ENCODE measurements at regions not wholly inside any gene's neighbourhood (a gene's known extent, or its start where the extent isn't known, plus 50 kb on each side); places are given as distances from the start of the nearest gene placed in this dataset.

GRCh38 chr15:98272625-98273024, 312.1 kb downstream of the ARRDC4 start:
- DNase-seq (no peak), ATAC-seq (ENCODE audit: low FRiP score) (no peak)
- intact Hi-C loops (cut with DNase I) = no loop called here
- Histone ChIP-seq H3K27ac (ENCODE audit: low read depth in 1 of 2, low read length in 2 of 2) (no peak overlapping the region), H3K27me3 (ENCODE audit: control insufficient read depth in 1 of 2, insufficient read depth in 2 of 2, low read length in 1 of 2) (no peaks in the 10 kb centered on the region), H3K36me3 (ENCODE audit: control insufficient read depth in 1 of 2, insufficient read depth in 2 of 2, low read length in 1 of 2) (no peaks in the 10 kb centered on the region), H3K4me3 (ENCODE audit: low read length in 2 of 2) (no peak overlapping the region), H3K9me3 (ENCODE audit: control insufficient read depth, low read length) (peaks cover 3% of the 10 kb centered on the region), H3K4me1 (ENCODE audit: control insufficient read depth in 1 of 2, insufficient read depth in 2 of 2, low read length in 2 of 2) (no peaks in the 10 kb centered on the region)
- 70 to 71% methylated on average over 4 of the region's 4 CpGs for WGBS, 2 donors

GRCh38 chr15:98276018-98276417, 315.5 kb downstream of the ARRDC4 start:
- no peak for DNase-seq
- WGBS, 2 donors = 62 to 64% methylated on average over 3 of the region's 3 CpGs

GRCh38 chr15:98277602-98278001, 317.1 kb downstream of the ARRDC4 start:
- no peak for ATAC-seq (ENCODE audit: low FRiP score)
- no peaks in the 10 kb centered on the region for H3K9me3 ChIP-seq (ENCODE audit: control insufficient read depth, low read length)
- no peaks in the 10 kb centered on the region for H3K36me3 ChIP-seq (ENCODE audit: control insufficient read depth in 1 of 2, insufficient read depth in 2 of 2, low read length in 1 of 2)
- WGBS, 2 donors = 62 to 71% methylated on average over 6 of the region's 6 CpGs
- H3K4me1 ChIP-seq (ENCODE audit: control insufficient read depth in 1 of 2, insufficient read depth in 2 of 2, low read length in 2 of 2) = no peaks in the 10 kb centered on the region
- no peaks in the 10 kb centered on the region for H3K27me3 ChIP-seq (ENCODE audit: control insufficient read depth in 1 of 2, insufficient read depth in 2 of 2, low read length in 1 of 2)
- no peak overlapping the region for H3K4me3 ChIP-seq (ENCODE audit: low read length in 2 of 2)
- no peak overlapping the region for H3K27ac ChIP-seq (ENCODE audit: low read depth in 1 of 2, low read length in 2 of 2)
- intact Hi-C loops (cut with DNase I) = no loop called here
- no peak for DNase-seq

More at GRCh38 chr15:98276018-98276417, 315.5 kb downstream of the ARRDC4 start:
- H3K4me1 ChIP-seq (ENCODE audit: control insufficient read depth in 1 of 2, insufficient read depth in 2 of 2, low read length in 2 of 2) = no peaks in the 10 kb centered on the region
- intact Hi-C loops (cut with DNase I) = no loop called here
- no peaks in the 10 kb centered on the region for H3K9me3 ChIP-seq (ENCODE audit: control insufficient read depth, low read length)
- no peaks in the 10 kb centered on the region for H3K27me3 ChIP-seq (ENCODE audit: control insufficient read depth in 1 of 2, insufficient read depth in 2 of 2, low read length in 1 of 2)
- H3K36me3 ChIP-seq (ENCODE audit: control insufficient read depth in 1 of 2, insufficient read depth in 2 of 2, low read length in 1 of 2) = no peaks in the 10 kb centered on the region
- no peak for ATAC-seq (ENCODE audit: low FRiP score)
- no peak overlapping the region for H3K27ac ChIP-seq (ENCODE audit: low read depth in 1 of 2, low read length in 2 of 2)
- H3K4me3 ChIP-seq (ENCODE audit: low read length in 2 of 2) = no peak overlapping the region

- no peaks in the 10 kb centered on the region for H3K36me3 ChIP-seq (ENCODE audit: control insufficient read depth in 1 of 2, insufficient read depth in 2 of 2, low read length in 1 of 2)
- WGBS, 2 donors = 62 to 70% methylated on average over 15 of the region's 15 CpGs
- no peak for ATAC-seq (ENCODE audit: low FRiP score)
- no peaks in the 10 kb centered on the region for H3K4me1 ChIP-seq (ENCODE audit: control insufficient read depth in 1 of 2, insufficient read depth in 2 of 2, low read length in 2 of 2)
- intact Hi-C loops (cut with DNase I) = no loop called here
- H3K27ac ChIP-seq (ENCODE audit: low read depth in 1 of 2, low read length in 2 of 2) = no peak overlapping the region
- no peaks in the 10 kb centered on the region for H3K27me3 ChIP-seq (ENCODE audit: control insufficient read depth in 1 of 2, insufficient read depth in 2 of 2, low read length in 1 of 2)
- DNase-seq = no peak
- H3K4me3 ChIP-seq (ENCODE audit: low read length in 2 of 2) = no peak overlapping the region
- no peaks in the 10 kb centered on the region for H3K9me3 ChIP-seq (ENCODE audit: control insufficient read depth, low read length)
Measured at GRCh38 chr15:98280284-98280975, 319.9 kb downstream of the ARRDC4 start.

- no peaks in the 10 kb centered on the region for H3K36me3 ChIP-seq (ENCODE audit: control insufficient read depth in 1 of 2, insufficient read depth in 2 of 2, low read length in 1 of 2)
- H3K27ac ChIP-seq (ENCODE audit: low read depth in 1 of 2, low read length in 2 of 2) = no peak overlapping the region
- H3K4me1 ChIP-seq (ENCODE audit: control insufficient read depth in 1 of 2, insufficient read depth in 2 of 2, low read length in 2 of 2) = no peaks in the 10 kb centered on the region
- H3K27me3 ChIP-seq (ENCODE audit: control insufficient read depth in 1 of 2, insufficient read depth in 2 of 2, low read length in 1 of 2) = no peaks in the 10 kb centered on the region
- H3K4me3 ChIP-seq (ENCODE audit: low read length in 2 of 2) = no peak overlapping the region
- ATAC-seq (ENCODE audit: low FRiP score) (no peak), DNase-seq (no peak)
- intact Hi-C loops (cut with DNase I) = no loop called here
- 29 to 34% methylated on average over 3 of the region's 3 CpGs for WGBS, 2 donors
- H3K9me3 ChIP-seq (ENCODE audit: control insufficient read depth, low read length) = no peaks in the 10 kb centered on the region
Measured at GRCh38 chr15:98281130-98281529, 320.6 kb downstream of the ARRDC4 start.

- no peaks in the 10 kb centered on the region for H3K36me3 ChIP-seq (ENCODE audit: control insufficient read depth in 1 of 2, insufficient read depth in 2 of 2, low read length in 1 of 2)
- H3K9me3 ChIP-seq (ENCODE audit: control insufficient read depth, low read length) = no peaks in the 10 kb centered on the region
- DNase-seq (no peak), ATAC-seq (ENCODE audit: low FRiP score) (no peak)
- intact Hi-C loops (cut with DNase I) = no loop called here
- 17 to 21% methylated on average over 5 of the region's 5 CpGs for WGBS, 2 donors
- H3K27ac ChIP-seq (ENCODE audit: low read depth in 1 of 2, low read length in 2 of 2) = no peak overlapping the region
- no peaks in the 10 kb centered on the region for H3K4me1 ChIP-seq (ENCODE audit: control insufficient read depth in 1 of 2, insufficient read depth in 2 of 2, low read length in 2 of 2)
- no peaks in the 10 kb centered on the region for H3K27me3 ChIP-seq (ENCODE audit: control insufficient read depth in 1 of 2, insufficient read depth in 2 of 2, low read length in 1 of 2)
- H3K4me3 ChIP-seq (ENCODE audit: low read length in 2 of 2) = no peak overlapping the region
Measured at GRCh38 chr15:98282656-98283332, 322.3 kb downstream of the ARRDC4 start.

- H3K36me3 ChIP-seq (ENCODE audit: control insufficient read depth in 1 of 2, insufficient read depth in 2 of 2, low read length in 1 of 2) = no peaks in the 10 kb centered on the region
- DNase-seq = no peak
Measured at GRCh38 chr15:98286200-98286599, 325.7 kb downstream of the ARRDC4 start.

GRCh38 chr15:98286831-98287230, 326.3 kb downstream of the ARRDC4 start:
- Histone ChIP-seq H3K4me3 (ENCODE audit: low read length in 2 of 2) (no peak overlapping the region), H3K4me1 (ENCODE audit: control insufficient read depth in 1 of 2, insufficient read depth in 2 of 2, low read length in 2 of 2) (no peaks in the 10 kb centered on the region), H3K27me3 (ENCODE audit: control insufficient read depth in 1 of 2, insufficient read depth in 2 of 2, low read length in 1 of 2) (no peaks in the 10 kb centered on the region), H3K9me3 (ENCODE audit: control insufficient read depth, low read length) (no peaks in the 10 kb centered on the region), H3K27ac (ENCODE audit: low read depth in 1 of 2, low read length in 2 of 2) (no peak overlapping the region), H3K36me3 (ENCODE audit: control insufficient read depth in 1 of 2, insufficient read depth in 2 of 2, low read length in 1 of 2) (no peaks in the 10 kb centered on the region)
- intact Hi-C loops (cut with DNase I) = no loop called here
- ATAC-seq (ENCODE audit: low FRiP score) (no peak), DNase-seq (no peak)
- WGBS, 2 donors = 22 to 34% methylated on average over 3 of the region's 3 CpGs

More at GRCh38 chr15:98286200-98286599, 325.7 kb downstream of the ARRDC4 start:
- no peak overlapping the region for H3K4me3 ChIP-seq (ENCODE audit: low read length in 2 of 2)
- no peak for ATAC-seq (ENCODE audit: low FRiP score)
- WGBS, 2 donors = 41 to 51% methylated on average over 5 of the region's 5 CpGs
- H3K9me3 ChIP-seq (ENCODE audit: control insufficient read depth, low read length) = no peaks in the 10 kb centered on the region
- intact Hi-C loops (cut with DNase I) = no loop called here
- no peaks in the 10 kb centered on the region for H3K27me3 ChIP-seq (ENCODE audit: control insufficient read depth in 1 of 2, insufficient read depth in 2 of 2, low read length in 1 of 2)
- no peak overlapping the region for H3K27ac ChIP-seq (ENCODE audit: low read depth in 1 of 2, low read length in 2 of 2)
- H3K4me1 ChIP-seq (ENCODE audit: control insufficient read depth in 1 of 2, insufficient read depth in 2 of 2, low read length in 2 of 2) = no peaks in the 10 kb centered on the region

GRCh38 chr15:98288091-98288590, 327.6 kb downstream of the ARRDC4 start:
- Histone ChIP-seq H3K4me3 (ENCODE audit: low read length in 2 of 2) (no peak overlapping the region), H3K27ac (ENCODE audit: low read depth in 1 of 2, low read length in 2 of 2) (no peak overlapping the region), H3K9me3 (ENCODE audit: control insufficient read depth, low read length) (no peaks in the 10 kb centered on the region), H3K36me3 (ENCODE audit: control insufficient read depth in 1 of 2, insufficient read depth in 2 of 2, low read length in 1 of 2) (no peaks in the 10 kb centered on the region), H3K4me1 (ENCODE audit: control insufficient read depth in 1 of 2, insufficient read depth in 2 of 2, low read length in 2 of 2) (no peaks in the 10 kb centered on the region), H3K27me3 (ENCODE audit: control insufficient read depth in 1 of 2, insufficient read depth in 2 of 2, low read length in 1 of 2) (no peaks in the 10 kb centered on the region)
- ATAC-seq (ENCODE audit: low FRiP score) (no peak), DNase-seq (no peak)
- WGBS, 2 donors = 68 to 71% methylated on average over 11 of the region's 11 CpGs
- intact Hi-C loops (cut with DNase I) = no loop called here

Measured in aorta (tissue), 5 donors.